CD4-positive, alpha-beta T cell treated with Interleukin-17A for 1 hour (primary cell): ENCODE measurements at regions not wholly inside any gene's neighbourhood (a gene's known extent, or its start where the extent isn't known, plus 50 kb on each side); places are given as distances from the start of the nearest gene placed in this dataset.

ENCODE experiments used
- DNase-seq: peaks from one replicate; pipeline ENCODE4 v3.0.0-alpha.2; 2020

- DNase-seq = no peak
These were observed 859.1 kb upstream of the FLRT2 start for GRCh38 chr14:84670796-84671195.

DNA sequence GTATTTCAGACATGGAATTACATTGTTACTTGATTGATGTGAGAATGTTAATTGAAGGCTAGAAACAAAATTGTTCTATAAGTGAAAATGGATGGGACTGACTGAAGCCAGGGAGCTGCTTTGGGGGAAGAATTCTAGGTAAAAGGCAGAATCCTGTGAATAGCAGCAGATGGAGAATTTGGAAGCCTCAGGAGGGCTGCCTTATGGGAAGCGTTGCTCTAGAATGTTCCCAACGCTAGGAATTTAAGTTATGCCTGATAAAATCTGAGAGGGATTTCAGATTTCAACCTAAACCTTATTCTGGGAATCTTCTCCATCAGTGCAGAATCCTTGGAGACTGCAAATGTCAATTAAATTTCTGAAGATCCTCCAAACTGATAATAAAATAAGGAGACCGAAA, 858.2 kb upstream of the FLRT2 start:
- DNase-seq = no peak

GRCh38 chr14:84674636-84675035, 855.3 kb upstream of the FLRT2 start:
- DNase-seq = no peak

DNA sequence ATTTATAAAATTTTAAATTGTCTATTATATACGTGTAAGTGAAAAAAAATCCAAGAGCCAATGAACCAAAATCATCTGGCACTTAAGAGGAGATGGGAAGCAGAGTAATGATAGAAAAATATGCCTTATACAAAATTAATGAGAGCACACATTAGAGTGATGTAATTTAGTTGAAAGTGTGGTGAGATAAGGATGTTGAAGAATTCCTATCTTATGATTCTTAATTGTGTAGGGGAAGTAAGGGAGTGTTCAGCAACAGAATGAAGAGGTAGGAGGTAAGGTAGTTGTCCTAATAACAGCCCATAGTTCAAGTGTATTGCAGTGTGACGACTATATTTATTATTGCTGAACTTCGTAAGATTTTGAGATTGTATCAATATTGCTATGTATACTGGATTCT, 843.4 kb upstream of the FLRT2 start:
- DNase-seq = no peak

DNA sequence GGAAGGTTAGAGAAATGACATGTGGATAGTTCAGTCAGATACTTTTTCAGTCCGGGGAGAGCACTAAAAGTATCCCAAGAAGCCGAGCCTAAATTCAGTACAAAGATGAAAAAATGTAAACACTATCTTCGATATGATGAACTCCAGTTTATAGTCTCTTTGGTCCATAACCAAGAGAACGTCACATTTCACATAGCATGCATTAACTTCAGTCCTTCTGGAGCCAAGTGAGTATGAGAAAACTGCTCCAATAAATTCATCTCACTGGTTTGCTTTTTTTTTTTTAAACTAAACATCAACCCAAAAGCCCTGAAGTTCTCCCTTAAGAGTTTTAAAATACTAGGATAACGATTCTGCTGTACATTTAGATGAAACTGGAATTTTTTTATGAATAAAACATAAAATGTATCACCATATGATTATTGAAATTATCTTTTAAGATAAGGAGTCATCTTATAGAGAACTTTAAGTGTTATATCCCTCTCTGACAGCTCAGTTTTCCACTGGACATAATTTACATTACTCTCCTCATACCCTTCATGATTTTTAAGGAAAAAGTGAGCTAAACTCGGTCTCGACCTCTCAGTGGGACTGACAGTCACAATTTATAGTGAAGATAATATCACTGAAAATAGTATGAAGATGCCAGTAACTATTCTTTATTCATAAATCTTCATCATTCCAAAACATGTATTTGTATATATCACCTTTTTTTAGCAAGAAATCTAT, 841.5 kb upstream of the FLRT2 start:
- no peak for DNase-seq

- DNase-seq = no peak
These were observed 835.8 kb upstream of the FLRT2 start for GRCh38 chr14:84694161-84694560.

DNA sequence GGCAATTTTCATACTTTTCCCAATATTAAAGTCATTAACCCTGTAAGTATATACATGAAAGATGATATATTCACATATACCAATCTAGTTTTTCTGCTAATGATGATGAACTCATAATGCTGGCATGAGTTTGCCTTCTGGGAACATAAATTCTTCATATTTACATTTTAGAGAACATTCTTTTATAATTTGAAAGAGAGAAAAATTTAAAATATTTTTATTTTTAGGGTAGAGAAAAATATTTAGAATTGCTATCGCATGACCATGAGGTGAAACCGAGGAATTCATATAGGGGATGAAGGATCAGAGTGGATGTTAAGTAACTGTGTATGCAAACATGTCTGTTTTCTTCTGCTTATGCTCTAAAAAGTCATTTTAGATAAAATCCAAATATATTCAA, 825.3 kb upstream of the FLRT2 start:
- DNase-seq = no peak

DNA sequence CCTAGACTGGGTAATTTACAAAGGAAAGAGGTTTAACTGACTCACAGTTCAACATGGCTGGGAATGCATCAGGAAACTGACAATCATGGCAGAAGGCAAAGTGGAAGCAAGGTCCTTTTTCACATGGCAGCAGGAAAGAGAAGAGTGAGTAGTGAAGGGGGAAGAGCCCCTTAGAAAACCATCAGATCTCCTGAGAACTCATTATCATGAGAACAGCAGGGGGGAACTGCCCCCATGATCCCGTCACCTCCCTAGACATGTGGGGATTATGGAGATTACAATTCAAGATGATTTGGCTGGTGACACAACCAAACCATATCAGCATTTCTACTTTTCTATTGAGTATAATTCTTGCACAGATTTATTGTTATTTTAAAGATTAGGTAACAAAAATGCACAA, 822.1 kb upstream of the FLRT2 start:
- no peak for DNase-seq

- no peak for DNase-seq
These were observed 821.1 kb upstream of the FLRT2 start for GRCh38 chr14:84708865-84709264.

DNA sequence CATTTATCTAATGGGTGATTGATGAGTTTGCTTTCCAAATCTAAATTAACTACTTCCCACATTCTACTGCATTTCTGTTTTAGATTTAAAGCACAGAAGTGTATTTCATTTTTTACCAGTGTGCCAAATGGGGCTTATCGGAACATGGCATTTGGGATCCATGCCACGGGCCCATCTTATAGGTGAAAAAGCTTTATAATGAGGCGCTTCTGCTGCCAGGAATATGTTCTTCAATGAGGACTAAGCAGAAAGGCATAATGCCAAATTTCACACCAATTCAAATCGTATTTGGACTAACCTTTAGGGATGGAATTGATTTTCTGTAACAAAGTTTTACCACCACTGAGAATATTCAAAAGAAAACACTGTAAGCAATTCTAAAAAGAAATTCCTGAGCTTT, 803.5 kb upstream of the FLRT2 start:
- no peak for DNase-seq

GRCh38 chr14:84749191-84749955, 780.6 kb upstream of the FLRT2 start:
- no peak for DNase-seq

DNA sequence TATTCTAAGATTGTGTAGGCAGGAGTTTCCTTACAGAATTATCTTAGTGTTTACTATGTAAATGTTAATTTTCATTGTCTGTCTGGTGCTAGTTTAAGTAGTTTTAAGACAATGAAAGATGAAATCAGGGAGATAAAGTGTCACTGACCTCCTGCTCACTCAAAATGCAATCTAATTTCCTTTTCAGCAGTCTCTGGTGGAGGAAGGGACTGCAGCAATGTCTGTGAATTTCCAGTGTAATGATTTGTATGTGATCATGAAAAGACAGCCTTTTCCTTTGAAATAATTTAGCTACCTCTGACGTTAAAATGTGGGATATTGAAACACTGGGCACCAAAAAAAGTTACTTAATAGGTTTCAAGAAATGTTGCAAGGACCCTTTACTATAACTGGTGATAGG, 779.7 kb upstream of the FLRT2 start:
- no peak for DNase-seq

DNA sequence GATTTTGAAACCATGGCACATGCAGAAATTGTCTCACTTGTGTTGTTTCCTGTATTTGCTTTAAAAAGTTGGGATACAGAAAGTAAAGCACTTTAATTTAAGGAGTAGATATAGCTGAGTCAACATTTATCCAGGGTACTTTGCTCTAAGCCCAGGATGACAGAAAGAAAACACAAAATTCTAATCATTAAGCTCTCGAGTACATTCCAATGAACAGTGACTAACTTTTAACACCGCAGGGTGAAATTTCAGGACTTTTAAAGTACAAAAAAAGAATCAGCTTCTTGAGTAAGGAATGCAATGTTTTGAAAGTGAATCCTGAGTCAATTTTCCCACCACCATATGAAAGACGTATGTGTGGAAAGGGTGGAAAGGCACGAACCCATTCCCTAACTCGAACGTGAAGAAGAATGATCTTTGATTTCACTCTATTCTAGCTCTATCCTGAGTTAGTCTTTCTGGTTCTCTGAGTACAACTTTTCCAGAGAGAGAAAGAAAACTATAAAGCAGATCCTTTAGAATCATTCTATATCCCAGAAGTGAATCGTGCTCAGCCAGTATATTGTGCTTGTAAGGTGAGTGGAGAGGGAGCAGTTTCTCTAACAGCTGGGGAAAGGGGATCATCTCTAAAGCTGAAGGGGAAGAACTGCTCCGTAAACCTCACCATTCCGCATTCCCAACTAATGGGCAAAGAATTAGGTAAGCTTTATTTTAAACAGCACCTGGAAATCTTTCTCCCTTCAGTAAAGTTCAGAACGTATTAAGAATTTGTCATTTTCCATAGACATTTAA, 779.0 kb upstream of the FLRT2 start:
- DNase-seq = no peak

DNA sequence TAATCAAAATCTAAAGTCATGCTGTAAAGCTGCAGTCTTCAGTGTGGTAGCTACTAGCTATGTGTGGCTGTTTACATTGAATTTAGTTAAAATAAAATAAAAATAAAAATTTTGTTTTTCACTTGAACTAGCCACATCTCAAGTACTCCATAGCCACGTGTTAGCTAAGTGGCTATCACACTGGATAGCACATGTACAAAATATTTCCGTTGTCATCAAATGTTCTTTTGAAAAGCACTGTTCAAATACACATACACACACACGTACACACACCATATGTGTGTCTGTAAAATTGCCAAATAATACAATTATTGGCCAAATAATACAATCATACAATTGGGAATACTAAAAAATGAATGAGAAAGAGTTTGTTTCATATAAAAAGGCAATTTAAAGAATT, 778.2 kb upstream of the FLRT2 start:
- no peak for DNase-seq

DNA sequence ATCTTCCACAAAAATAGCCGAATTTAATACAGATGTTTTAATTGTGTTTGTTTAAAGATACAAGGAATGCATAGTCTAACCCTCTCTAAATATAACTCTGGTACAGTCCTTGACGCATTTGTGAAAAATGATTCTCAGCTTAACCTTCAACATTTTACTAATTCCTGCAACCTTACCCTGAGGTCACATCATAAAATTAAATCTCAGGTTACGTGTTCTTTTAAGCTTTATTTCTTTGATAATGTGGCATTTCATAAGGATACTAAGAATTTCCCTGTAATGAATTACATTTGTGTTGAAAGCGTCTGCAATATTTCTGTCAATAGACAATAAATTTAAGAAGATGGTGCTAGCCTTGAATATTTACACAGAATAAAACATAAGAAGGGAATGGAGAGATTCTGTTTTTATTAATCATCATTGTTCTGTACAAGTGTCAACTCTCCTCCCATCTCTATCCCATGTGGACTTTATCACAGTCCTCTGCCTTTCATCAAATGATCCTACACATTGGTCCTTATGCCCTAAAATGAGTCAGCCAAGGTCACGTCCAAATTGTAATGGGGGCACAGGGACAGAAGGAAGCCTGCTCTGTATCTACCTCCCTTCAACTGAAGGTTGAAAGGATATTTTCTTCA, 769.3 kb upstream of the FLRT2 start:
- no peak for DNase-seq

GRCh38 chr14:84767434-84767833, 762.5 kb upstream of the FLRT2 start:
- no peak for DNase-seq

- DNase-seq = no peak
These were observed 759.9 kb upstream of the FLRT2 start for GRCh38 chr14:84770030-84770429.

DNA sequence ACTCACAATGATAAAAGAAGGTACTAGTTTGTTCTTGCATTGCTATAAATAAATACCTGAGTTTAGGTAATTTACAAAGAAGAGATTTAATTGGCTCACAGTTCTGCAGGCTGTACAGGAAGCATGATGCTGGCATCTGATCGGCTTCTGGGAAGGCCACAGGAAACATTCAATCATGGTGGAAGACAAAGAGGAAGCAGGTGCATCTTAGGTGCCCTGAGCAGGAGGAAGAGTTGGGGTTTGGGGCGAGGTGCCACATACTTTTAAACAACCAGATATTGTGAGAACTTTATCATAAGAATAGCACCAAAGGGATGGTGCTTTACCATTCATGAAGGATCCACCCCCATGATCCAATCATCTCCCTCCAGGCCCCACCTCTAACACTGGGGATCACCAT, 752.6 kb upstream of the FLRT2 start:
- no peak for DNase-seq

DNA sequence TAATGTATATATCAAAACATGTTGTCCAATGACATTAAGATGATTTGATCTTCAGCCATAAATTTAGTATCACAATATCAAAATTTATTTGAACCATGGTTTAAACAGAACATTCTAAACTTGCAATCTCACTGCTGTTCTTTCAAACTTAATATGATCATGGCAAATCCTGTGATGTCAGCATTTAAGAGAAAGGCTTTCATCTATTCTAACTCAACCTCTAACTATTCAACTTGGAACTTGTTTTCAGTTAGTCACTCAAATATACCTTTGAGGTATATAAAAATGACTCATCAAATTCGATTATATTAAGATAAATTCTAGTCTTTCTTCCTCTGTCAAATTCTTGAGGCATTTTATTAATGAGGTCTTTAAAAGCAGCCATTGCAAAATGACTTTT, 747.0 kb upstream of the FLRT2 start:
- no peak for DNase-seq

DNA sequence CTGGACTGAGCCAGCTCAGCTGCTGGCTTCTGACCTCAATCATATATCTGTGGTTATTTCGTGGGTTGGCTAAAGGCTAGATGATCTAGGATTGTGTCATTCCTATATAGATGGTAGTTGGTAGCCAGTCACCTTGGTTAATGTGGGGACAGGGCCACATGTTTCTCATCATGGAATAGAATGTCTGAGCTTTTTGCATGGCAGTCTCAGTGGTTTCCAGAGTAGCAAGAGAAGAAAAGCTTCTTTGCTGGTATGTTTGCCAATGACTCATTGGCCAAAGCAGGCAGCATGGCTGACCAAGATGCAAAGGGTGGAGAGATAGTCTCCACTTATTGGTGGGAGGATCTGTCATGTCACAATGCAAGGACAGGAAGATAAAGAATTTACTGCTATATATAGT, 746.4 kb upstream of the FLRT2 start:
- no peak for DNase-seq

GRCh38 chr14:84785996-84786395, 743.9 kb upstream of the FLRT2 start:
- DNase-seq = no peak

GRCh38 chr14:84789012-84789411, 740.9 kb upstream of the FLRT2 start:
- no peak for DNase-seq

DNA sequence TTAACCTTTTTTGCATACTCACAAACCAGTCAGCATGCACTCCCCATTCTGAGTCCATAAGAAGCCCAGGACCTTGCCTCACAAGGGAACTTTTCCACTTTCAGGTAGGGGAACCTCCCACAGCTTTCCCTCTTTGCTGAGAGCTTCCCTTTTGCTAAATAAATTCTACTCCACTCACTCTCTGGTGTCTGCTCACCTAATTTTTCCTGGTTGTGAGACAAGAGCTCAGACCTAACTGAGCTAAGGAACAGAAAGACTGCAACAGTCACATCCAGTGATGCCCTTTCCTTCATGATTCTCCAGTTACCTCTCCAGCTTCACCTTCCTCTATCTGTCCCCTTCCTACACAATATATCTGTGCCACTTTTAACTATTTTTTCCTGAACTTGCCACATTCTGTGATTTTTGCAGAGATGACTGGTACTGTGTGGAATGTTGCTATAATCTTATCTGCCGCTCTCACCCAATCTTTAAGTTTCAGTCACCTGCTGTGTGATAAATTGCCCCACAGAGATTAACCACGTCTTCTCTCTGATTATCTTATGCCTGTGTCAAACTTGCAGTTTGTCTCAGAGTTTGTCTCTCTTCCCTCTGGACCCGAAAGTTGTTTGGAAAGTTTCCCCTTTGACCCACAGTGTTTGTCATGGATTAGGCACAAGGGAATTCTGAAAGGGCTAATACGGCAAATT, 737.1 kb upstream of the FLRT2 start:
- no peak for DNase-seq
